Dermis blood vessel endothelial cell (primary cell): ENCODE measurements at regions not wholly inside any gene's neighbourhood (a gene's known extent, or its start where the extent isn't known, plus 50 kb on each side); places are given as distances from the start of the nearest gene placed in this dataset.

Source experiments
- DNase-seq: peaks from one replicate; pipeline ENCODE4 v3.0.0; 2010

DNA sequence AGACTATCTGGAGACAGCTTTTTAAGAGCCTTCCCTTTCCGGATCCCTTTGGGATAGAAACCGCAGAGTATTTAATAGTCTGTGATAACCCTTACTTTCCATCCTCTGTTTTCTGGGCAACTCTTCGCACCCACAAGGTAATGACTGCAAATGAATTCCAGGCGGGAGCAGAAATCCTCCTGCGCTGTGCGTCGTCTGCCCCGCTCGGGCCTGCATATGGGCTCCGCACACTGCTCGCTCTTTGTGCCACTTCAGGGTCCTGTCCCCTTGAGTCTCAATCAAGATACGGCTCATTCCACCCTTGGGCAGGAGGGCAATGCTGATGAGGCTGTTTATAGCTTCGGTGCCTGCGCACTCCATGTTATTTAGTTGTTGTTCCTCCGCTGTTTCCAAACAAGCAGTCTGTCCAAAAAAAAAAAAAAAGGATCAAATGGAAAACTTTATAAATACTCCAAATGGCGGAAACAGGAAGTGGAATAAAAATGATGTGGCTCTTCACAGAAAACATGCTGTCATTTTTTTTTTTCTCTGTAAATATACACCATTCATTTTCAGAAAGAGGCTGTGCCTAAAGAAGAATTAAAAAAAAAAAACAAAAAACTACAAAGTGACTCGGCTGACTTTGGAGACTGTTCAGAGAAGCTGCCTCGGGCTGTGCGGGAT is 169.6 kb upstream of the GMDS start:
- no peak for DNase-seq

DNA sequence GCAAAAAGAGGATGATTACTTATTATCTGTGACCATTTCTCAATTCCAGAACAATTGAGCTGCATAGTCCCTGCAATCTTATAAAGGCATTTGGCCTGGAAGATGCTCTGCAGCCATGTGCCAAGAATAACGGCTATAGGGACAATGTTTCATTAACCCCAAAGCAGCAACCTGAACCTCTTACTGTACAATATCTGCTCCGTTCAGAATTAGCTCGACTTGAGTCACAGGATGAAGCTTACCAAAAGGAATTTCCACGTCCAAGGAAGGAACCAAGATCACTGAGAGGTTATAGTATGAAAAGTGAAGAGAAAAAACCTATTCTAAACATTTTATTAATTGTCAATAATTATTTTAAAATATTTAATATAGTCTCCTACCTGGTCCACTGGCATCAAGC is 167.3 kb upstream of the GMDS start:
- DNase-seq, result no peak

DNA sequence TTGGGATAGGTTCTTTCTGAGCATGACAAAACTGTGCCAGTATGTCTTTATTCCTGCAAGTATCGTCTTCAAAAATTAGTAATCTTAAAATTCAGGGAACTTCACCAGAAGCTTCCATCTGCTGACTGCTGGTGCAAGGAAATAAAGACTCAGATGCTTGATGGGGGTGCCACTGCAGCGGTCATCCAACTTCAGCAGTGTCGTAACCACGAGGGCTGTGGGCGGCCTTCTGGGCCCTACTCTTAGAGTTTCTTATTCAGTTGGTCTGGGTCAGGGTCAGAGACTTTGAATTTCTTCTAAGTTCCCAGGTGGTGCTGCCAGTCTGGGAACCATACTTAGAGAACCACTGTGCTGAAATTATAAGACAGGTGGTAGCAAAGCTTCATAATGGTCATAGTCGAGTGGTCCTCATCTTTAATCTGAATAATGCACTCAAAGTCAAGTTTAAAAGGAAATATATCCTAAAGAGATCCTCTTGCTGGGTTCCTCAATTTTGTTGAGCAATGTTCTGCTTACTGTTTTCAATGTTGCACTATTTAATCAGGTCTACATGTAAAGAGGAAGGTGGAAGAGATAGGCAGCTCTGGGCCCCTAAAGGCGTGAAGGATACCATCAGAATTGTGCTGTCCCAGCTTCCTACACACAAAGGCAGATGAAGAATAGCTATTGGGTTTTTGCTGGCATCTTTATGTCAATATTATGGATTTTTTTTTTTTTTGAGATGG is 165.4 kb upstream of the GMDS start:
- no peak for DNase-seq

DNA sequence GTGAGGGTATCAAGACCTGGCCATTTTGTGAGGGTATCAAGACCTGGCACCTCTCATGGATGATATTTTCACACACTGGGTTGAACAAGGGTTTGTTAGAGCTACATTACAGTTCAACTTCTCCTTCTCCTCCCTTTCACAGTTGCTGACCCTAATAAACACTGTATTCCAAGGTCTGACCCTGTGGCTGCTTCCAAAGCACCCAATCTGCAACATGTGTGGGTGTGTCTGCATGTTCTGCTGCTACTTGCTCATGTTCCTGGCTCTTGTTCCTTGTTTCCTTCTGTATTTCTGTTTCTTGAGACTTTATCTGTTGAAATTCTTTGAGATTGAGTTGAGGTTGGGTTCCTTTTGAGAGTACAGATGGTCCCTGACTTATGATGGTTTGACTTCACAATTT is 162.1 kb upstream of the GMDS start:
- no peak for DNase-seq

- DNase-seq, result no peak
Observed at GRCh38 chr6:2404211-2404929, 159.0 kb upstream of the GMDS start.

DNA sequence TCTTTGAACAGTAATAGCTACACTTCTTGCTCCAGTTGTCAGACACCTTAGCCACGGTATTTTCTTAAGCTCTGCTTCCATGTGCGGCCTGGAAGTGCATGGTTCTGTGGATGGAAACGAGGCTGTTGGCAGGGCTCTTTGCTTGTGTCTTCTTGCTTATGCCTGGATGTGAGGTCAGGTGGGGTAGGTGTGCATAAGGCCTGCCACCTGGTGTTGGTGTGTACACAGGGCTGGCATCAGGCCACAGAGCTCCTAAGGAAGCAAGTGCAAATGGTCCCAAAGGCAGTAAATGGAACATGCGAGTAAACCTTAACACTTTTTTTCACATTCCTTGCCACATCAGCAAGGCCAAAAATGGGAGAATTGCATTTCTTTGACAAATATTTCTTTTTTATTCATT is 158.1 kb upstream of the GMDS start:
- no peak for DNase-seq

GRCh38 chr6:2396846-2397630 is 151.6 kb upstream of the GMDS start:
- DNase-seq, result no peak

GRCh38 chr6:2396042-2396657 is 150.7 kb upstream of the GMDS start:
- DNase-seq, result no peak

GRCh38 chr6:2388554-2389324 is 143.3 kb upstream of the GMDS start:
- DNase-seq, result no peak

DNA sequence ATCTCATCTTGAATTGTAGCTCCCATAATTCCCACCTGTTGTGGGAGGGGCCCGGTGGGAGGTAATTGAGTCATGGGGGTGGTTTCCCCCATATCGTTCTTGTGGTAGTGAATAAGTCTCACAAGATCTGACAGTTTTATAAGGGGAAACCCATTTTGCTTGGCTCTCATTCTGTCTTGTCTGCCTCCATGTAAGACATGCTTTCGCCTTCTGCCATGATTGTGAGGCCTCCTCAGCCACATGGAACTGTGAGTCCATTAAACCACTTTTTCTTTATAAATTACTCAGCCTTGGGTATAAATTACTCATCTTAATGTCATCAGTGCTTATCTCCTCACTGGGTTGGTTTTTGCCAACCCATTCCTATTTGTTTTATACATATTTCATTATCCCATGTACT is 142.0 kb upstream of the GMDS start:
- no peak for DNase-seq

GRCh38 chr6:2385471-2385983 is 140.1 kb upstream of the GMDS start:
- DNase-seq, result no peak

DNA sequence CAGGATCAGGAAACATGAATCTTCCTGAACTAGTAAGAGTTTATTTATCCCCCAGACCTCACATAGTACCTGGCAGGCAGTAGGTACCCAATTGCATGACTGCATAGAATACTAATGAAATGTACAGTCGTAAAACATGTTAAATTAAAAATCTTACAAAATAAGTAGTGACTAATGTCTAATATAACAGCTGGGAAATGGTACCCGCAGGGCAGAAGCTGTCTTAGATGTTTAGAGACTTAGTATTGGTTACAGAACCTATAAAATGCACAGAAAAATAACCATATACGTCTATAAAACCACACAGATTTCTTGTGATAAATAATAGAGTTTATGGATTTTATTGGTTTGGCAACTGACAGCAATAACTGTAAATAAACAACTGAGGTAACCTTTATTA is 139.1 kb upstream of the GMDS start:
- DNase-seq, result no peak

DNA sequence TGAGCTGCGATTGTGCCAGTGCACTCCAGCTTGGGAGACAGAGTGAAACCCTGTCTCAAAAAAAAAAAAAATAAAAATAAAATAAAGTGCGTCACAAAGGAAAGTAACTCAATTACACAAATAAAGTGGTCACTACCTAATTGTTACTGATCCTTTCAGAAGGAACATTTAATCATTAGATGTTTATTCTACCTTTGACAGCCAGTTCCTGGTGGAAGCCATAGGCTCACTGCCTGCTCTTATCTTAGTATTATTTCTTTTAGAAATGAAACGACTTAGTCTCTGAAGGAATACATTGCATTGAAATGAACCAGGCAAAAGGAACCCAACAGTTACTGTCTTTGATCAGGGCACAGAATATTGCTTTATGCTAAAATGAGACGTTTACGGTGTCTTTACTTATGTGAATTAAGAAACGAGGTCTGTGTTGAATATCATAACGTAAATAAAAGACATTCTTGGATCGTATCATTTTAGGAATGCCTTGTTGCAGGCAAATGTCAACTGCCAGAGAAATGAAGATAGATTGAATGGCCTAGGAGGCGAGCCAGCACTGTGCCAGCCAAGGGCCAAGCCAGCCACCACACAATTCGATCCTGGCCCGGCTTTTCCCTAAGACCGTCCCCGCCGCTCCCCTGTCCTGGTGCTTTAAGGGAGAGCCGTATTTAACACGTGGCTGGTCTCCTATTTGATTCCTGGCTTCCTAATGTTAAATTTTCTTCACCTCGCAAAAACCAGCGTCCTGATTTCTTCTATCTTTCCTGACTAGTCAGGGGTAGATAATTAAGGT is 136.7 kb upstream of the GMDS start:
- DNase-seq, result no peak

GRCh38 chr6:2378891-2379652 is 133.7 kb upstream of the GMDS start:
- DNase-seq, result peak; percentile 82

- no peak for DNase-seq
Observed at GRCh38 chr6:2378046-2378657, 132.7 kb upstream of the GMDS start.

GRCh38 chr6:2376429-2377355 is 131.3 kb upstream of the GMDS start:
- peak; percentile 54 for DNase-seq

- DNase-seq, result no peak
Observed at GRCh38 chr6:2375443-2375842, 130.0 kb upstream of the GMDS start.

- DNase-seq, result no peak
Observed at GRCh38 chr6:2369606-2370005, 124.2 kb upstream of the GMDS start.
